Astrocyte of the cerebellum (primary cell): ENCODE measurements at regions not wholly inside any gene's neighbourhood (a gene's known extent, or its start where the extent isn't known, plus 50 kb on each side); places are given as distances from the start of the nearest gene placed in this dataset.
"Not testable (repeated sequence)": the region's sequence is repeated elsewhere in the genome, so short reads cannot be mapped to it uniquely, and the experiment has no call there.

Experiments
- DNase-seq: peaks from one replicate; pipeline ENCODE4 v3.0.0-alpha.2; 2011; ENCODE audit warnings: low read depth
- H3K4me3 ChIP-seq: 2 replicates; pipeline ENCODE4 v1.5.1; 2011; ENCODE audit warnings: mild to moderate bottlenecking, low read depth, low read length, moderate library complexity
- in situ Hi-C: cut with HindIII; loops from 2 replicates; pipeline ENCODE4 v1.10.0; 2017; ENCODE audit warnings: low sequenced_read_pairs
- TF ChIP-seq, protein P1 (sequence below): IDR thresholded peaks from 2 replicates; pipeline ENCODE4 v1.5.1; 2012; ENCODE audit warnings: low read length, low read depth, moderate library complexity, mild to moderate bottlenecking; ENCODE audit errors: missing control alignments

- TF ChIP-seq, protein P1, sequence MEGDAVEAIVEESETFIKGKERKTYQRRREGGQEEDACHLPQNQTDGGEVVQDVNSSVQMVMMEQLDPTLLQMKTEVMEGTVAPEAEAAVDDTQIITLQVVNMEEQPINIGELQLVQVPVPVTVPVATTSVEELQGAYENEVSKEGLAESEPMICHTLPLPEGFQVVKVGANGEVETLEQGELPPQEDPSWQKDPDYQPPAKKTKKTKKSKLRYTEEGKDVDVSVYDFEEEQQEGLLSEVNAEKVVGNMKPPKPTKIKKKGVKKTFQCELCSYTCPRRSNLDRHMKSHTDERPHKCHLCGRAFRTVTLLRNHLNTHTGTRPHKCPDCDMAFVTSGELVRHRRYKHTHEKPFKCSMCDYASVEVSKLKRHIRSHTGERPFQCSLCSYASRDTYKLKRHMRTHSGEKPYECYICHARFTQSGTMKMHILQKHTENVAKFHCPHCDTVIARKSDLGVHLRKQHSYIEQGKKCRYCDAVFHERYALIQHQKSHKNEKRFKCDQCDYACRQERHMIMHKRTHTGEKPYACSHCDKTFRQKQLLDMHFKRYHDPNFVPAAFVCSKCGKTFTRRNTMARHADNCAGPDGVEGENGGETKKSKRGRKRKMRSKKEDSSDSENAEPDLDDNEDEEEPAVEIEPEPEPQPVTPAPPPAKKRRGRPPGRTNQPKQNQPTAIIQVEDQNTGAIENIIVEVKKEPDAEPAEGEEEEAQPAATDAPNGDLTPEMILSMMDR = no peak
- DNase-seq = no peak
- in situ Hi-C loops = no loop called here
Observed at GRCh38 chr22:23395530-23396361, 184.3 kb downstream of the IGLL1 start.

GRCh38 chr22:23394525-23395326 is 185.4 kb downstream of the IGLL1 start:
- in situ Hi-C loops = no loop called here
- DNase-seq = no peak
- TF ChIP-seq, protein P1 = no peak

More at GRCh38 chr22:23395530-23396361, 184.3 kb downstream of the IGLL1 start:
- no peak overlapping the region for H3K4me3 ChIP-seq

GRCh38 chr22:23393721-23394320 is 186.3 kb downstream of the IGLL1 start:
- no peak overlapping the region for H3K4me3 ChIP-seq
- in situ Hi-C loops = no loop called here
- no peak for DNase-seq
- TF ChIP-seq, protein P1 = no peak

More at GRCh38 chr22:23394525-23395326, 185.4 kb downstream of the IGLL1 start:
- H3K4me3 ChIP-seq = no peak overlapping the region

GRCh38 chr22:23393199-23393598 is 186.9 kb downstream of the IGLL1 start:
- DNase-seq, H3K4me3 ChIP-seq, in situ Hi-C loops: not testable (repeated sequence)

- TF ChIP-seq, protein P1 = no peak
- H3K4me3 ChIP-seq = no peak overlapping the region
- in situ Hi-C loops = no loop called here
- no peak for DNase-seq
Observed at GRCh38 chr22:23392420-23393121, 187.5 kb downstream of the IGLL1 start.

DNA sequence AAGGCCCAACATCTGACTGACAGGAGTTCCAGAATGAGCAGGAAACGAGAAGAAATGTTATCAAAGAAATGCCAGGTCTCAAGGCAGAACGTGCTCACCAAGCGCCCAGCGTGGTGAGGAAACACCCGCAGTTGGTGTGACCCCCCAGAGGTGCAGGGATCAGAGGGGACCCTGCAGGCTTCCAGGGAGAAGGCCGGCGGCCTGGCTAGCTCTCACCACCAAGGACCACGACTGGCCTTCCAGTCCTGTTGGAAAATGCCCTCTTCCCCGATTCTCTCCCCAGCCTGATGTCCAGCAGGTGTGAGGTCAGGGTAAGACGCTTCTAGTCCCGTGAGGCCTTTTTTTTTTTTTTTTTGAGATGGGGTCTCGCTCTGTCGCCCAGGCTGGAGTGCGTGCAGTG is 189.1 kb downstream of the IGLL1 start:
- DNase-seq = no peak
- in situ Hi-C loops = no loop called here
- no peak overlapping the region for H3K4me3 ChIP-seq
- TF ChIP-seq, protein P1 = no peak
